ENCODE measurements at regions not wholly inside any gene's neighbourhood (a gene's known extent, or its start where the extent isn't known, plus 50 kb on each side); places are given as distances from the start of the nearest gene placed in this dataset.

DNA sequence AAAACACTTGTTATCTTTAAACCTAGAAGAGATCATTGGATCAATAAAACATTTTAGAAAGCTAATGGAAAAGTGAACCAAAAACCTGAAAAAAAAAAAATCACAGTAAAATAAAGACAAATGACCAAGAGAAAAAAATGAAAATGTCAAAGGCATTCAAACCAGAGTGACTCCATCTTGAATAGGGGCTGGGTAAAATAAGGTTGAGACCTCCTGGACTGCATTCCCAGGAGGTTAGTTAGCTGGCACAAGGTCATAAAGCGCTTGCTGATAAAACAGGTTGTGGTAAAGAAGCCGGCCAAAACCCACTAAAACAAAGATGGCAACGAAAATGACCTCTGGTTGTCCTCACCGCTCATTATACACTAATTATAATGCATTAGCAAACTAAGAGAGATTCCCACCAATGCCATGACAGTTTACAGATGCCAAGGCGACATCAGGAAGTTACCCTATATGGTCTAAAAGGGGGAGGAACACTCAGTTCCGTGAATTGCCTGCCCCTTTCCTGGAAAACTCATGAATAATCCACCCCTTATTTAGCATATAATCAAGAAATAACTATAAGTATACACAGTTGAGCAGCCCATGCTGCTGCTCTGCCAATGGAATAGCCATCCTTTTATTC, 116.7 kb upstream of the NEK6 start:
- TF ChIP-seq, protein P1, sequence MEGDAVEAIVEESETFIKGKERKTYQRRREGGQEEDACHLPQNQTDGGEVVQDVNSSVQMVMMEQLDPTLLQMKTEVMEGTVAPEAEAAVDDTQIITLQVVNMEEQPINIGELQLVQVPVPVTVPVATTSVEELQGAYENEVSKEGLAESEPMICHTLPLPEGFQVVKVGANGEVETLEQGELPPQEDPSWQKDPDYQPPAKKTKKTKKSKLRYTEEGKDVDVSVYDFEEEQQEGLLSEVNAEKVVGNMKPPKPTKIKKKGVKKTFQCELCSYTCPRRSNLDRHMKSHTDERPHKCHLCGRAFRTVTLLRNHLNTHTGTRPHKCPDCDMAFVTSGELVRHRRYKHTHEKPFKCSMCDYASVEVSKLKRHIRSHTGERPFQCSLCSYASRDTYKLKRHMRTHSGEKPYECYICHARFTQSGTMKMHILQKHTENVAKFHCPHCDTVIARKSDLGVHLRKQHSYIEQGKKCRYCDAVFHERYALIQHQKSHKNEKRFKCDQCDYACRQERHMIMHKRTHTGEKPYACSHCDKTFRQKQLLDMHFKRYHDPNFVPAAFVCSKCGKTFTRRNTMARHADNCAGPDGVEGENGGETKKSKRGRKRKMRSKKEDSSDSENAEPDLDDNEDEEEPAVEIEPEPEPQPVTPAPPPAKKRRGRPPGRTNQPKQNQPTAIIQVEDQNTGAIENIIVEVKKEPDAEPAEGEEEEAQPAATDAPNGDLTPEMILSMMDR (IDR thresholded peaks at IDR 0.05) = no peak
- no peak for TF ChIP-seq POLR2A (IDR thresholded peaks at IDR 0.05)
